ENCODE measurements at regions not wholly inside any gene's neighbourhood (a gene's known extent, or its start where the extent isn't known, plus 50 kb on each side); places are given as distances from the start of the nearest gene placed in this dataset.

DNA sequence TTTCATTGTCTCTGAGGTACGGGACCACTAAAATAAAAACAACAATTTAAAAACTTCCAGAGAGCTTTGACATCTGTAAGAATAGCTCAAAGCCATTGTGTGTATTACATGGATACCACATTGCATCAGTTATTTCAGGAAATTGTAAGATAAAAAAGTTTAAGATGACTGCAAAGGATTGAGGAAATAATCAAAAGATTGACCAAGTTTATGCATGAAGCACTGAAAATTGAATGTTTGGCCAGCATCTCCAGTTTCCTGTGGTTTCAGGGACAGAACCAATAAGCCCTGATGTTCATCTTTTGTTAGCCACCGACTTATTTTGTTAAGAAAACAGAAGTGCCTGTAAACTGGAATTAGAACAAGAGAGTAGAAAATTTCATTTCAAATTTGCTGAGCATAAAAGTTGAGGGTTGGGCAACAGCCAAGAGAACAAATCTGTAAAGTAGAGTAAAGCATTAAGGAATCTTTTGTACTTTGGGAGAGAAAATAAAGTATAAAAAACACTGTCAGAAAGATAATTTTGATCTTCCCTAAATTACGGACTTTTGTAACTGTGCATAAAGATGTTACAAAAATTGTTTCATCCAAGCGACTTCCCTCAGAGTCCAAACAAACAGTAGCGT is 211.5 kb upstream of the P2RY1 start:
- TF ChIP-seq TEAD4 (IDR thresholded peaks at IDR 0.05) (no peak), EGR1 (IDR thresholded peaks at IDR 0.05) (no peak), NFIC (IDR thresholded peaks at IDR 0.05) (no peak), CREB1 (IDR thresholded peaks at IDR 0.05; ENCODE audit: low read depth) (no peak), EP300 (IDR thresholded peaks at IDR 0.05; ENCODE audit: borderline replicate concordance) (no peak), YY1 (IDR thresholded peaks at IDR 0.05; ENCODE audit: low read depth) (no peak)
- TF ChIP-seq, protein P1, sequence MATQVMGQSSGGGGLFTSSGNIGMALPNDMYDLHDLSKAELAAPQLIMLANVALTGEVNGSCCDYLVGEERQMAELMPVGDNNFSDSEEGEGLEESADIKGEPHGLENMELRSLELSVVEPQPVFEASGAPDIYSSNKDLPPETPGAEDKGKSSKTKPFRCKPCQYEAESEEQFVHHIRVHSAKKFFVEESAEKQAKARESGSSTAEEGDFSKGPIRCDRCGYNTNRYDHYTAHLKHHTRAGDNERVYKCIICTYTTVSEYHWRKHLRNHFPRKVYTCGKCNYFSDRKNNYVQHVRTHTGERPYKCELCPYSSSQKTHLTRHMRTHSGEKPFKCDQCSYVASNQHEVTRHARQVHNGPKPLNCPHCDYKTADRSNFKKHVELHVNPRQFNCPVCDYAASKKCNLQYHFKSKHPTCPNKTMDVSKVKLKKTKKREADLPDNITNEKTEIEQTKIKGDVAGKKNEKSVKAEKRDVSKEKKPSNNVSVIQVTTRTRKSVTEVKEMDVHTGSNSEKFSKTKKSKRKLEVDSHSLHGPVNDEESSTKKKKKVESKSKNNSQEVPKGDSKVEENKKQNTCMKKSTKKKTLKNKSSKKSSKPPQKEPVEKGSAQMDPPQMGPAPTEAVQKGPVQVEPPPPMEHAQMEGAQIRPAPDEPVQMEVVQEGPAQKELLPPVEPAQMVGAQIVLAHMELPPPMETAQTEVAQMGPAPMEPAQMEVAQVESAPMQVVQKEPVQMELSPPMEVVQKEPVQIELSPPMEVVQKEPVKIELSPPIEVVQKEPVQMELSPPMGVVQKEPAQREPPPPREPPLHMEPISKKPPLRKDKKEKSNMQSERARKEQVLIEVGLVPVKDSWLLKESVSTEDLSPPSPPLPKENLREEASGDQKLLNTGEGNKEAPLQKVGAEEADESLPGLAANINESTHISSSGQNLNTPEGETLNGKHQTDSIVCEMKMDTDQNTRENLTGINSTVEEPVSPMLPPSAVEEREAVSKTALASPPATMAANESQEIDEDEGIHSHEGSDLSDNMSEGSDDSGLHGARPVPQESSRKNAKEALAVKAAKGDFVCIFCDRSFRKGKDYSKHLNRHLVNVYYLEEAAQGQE (IDR thresholded peaks at IDR 0.05; ENCODE audit: low read depth): no peak
